ENCODE measurements at regions not wholly inside any gene's neighbourhood (a gene's known extent, or its start where the extent isn't known, plus 50 kb on each side); places are given as distances from the start of the nearest gene placed in this dataset.

DNA sequence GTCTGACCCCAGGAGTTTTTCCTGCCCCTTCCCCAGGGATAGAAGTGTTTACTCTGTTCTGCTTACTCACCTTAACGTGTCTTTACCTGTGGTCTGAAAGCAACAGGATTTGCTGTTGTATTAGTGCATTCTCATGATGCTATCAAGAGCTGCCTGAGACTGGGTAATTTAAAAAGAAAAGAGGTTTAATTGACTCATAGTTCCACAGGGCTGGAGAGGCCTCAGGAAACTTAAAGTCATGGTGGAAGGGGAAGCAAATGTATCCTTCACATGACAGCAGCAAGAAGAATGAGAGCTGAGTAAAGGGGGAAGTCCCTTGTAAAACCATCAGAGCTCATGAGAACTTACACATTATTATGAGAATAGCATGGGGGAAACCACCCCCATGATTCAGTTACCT lies 240.4 kb downstream of the SNAPC1 start:
- no peak overlapping the region; the same call in 1 of the 2 replicates for H3K4me2 ChIP-seq (ENCODE audit: low read depth, low read length)
- H4K8ac ChIP-seq (ENCODE audit: low read depth in 2 of 2, low read length in 2 of 2), result peak overlapping the region; percentile 20 to 78; a peak in 2 of 4 replicates
- H2BK5ac ChIP-seq (ENCODE audit: low read depth, low read length, poor library complexity, severe bottlenecking), result peak overlapping the region; percentile 89
- peak overlapping the region; percentile 78 for H2BK120ac ChIP-seq (ENCODE audit: low read depth, low read length)
- peak; percentile 55 for DNase-seq
- peak overlapping the region; percentile 72; the same call in 1 of the 2 replicates for H2BK20ac ChIP-seq (ENCODE audit: low read depth, low read length)
- peak overlapping the region; percentile 37; the same call in 1 of the 2 replicates for H3K18ac ChIP-seq (ENCODE audit: low read depth, low read length)
- H2AFZ ChIP-seq (replicated peaks; ENCODE audit: low read length, poor library complexity), result no peak overlapping the region
- no peaks in the 10 kb centered on the region for H4K20me1 ChIP-seq (ENCODE audit: insufficient read depth, low read length)
- no peak overlapping the region for H3K9ac ChIP-seq (ENCODE audit: low read depth, low read length)
- no peak overlapping the region for H2AK9ac ChIP-seq (replicated peaks; ENCODE audit: low read depth, low read length, poor library complexity)
- H3K56ac ChIP-seq (ENCODE audit: extremely low read depth, insufficient read depth, low read length), result no peak overlapping the region
- no peak overlapping the region for H3K4me3 ChIP-seq (ENCODE audit: insufficient read depth, low read depth, low read length)
- peak overlapping the region; percentile 60; the same call in 1 of the 2 replicates for H3K14ac ChIP-seq (replicated peaks; ENCODE audit: low read depth, low read length)
- peaks cover 0 to 15% of the 10 kb centered on the region in 2 experiments; a peak in 1 of 4 replicates for H3K79me1 ChIP-seq (ENCODE audit: low read depth in 1 of 2, low read length in 2 of 2)
- H3K27ac ChIP-seq (ENCODE audit: insufficient read depth, low read length), result no peak overlapping the region
- intact Hi-C loops (cut with micrococcal nuclease), result no loop called here
- peak overlapping the region; percentile 63; the same call in 1 of the 2 replicates for H2AK5ac ChIP-seq (ENCODE audit: low read depth, low read length)
- ATAC-seq (ENCODE audit: low read depth), result no peak
- H3K27me3 ChIP-seq (ENCODE audit: control insufficient read depth, insufficient read depth, low read length), result no peaks in the 10 kb centered on the region
- H3K4me1 ChIP-seq (ENCODE audit: control insufficient read depth, insufficient read depth, low read length), result peaks cover 4% of the 10 kb centered on the region; the same call in 1 of the 2 replicates
- CTCF ChIA-PET, result no interaction called here
- 0 out of 2 replicates have a peak, but pooled peaks cover 3% of the 10 kb centered on the region for H3K9me1 ChIP-seq (ENCODE audit: insufficient read depth, low read length)
- no peaks in the 10 kb centered on the region for H3K36me3 ChIP-seq (ENCODE audit: control insufficient read depth, insufficient read depth, low read length)
- BruUV-seq (replicated peaks), result no TSS peak
- WGBS, 2 experiments (ENCODE audit: extremely low coverage in 2 of 2, insufficient read length in 1 of 2), result no CpG with 5 or more reads among the region's 1 CpG
- peak overlapping the region; percentile 49 for H3K4ac ChIP-seq (ENCODE audit: low read depth, low read length)
- H2BK15ac ChIP-seq (ENCODE audit: low read depth, low read length), result no peak overlapping the region; the same call in 2 of the 3 replicates
- TF ChIP-seq FOS (IDR thresholded peaks at IDR 0.05; ENCODE audit: low read depth, low read length) (no peak), MAZ (IDR thresholded peaks at IDR 0.05; ENCODE audit: borderline replicate concordance, low read depth, low read length) (no peak), RFX5 (IDR thresholded peaks at IDR 0.05; ENCODE audit: low read depth, low read length) (no peak), POLR2A (IDR thresholded peaks at IDR 0.05; ENCODE audit: low read depth, low read length) (no peak), MAFK (IDR thresholded peaks at IDR 0.05; ENCODE audit: low read depth, low read length) (no peak), MXI1 (IDR thresholded peaks at IDR 0.05; ENCODE audit: borderline replicate concordance, low read depth, low read length) (no peak), NFE2L2 (IDR thresholded peaks at IDR 0.05; ENCODE audit: low read depth, low read length) (no peak), RAD21 (IDR thresholded peaks at IDR 0.05; ENCODE audit: low read length) (no peak), RCOR1 (IDR thresholded peaks at IDR 0.05; ENCODE audit: insufficient replicate concordance, low read length) (no peak), SMC3 (IDR thresholded peaks at IDR 0.05; ENCODE audit: low read depth, low read length) (no peak), CHD1 (IDR thresholded peaks at IDR 0.05; ENCODE audit: low read depth, low read length) (no peak), BHLHE40 (IDR thresholded peaks at IDR 0.05; ENCODE audit: low read depth, low read length) (no peak), CEBPB (IDR thresholded peaks at IDR 0.05; ENCODE audit: low read depth, low read length) (no peak)
- TF ChIP-seq, protein P1, sequence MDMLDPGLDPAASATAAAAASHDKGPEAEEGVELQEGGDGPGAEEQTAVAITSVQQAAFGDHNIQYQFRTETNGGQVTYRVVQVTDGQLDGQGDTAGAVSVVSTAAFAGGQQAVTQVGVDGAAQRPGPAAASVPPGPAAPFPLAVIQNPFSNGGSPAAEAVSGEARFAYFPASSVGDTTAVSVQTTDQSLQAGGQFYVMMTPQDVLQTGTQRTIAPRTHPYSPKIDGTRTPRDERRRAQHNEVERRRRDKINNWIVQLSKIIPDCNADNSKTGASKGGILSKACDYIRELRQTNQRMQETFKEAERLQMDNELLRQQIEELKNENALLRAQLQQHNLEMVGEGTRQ (IDR thresholded peaks at IDR 0.05; ENCODE audit: low read depth, low read length), result no peak
- TF ChIP-seq, protein P2, sequence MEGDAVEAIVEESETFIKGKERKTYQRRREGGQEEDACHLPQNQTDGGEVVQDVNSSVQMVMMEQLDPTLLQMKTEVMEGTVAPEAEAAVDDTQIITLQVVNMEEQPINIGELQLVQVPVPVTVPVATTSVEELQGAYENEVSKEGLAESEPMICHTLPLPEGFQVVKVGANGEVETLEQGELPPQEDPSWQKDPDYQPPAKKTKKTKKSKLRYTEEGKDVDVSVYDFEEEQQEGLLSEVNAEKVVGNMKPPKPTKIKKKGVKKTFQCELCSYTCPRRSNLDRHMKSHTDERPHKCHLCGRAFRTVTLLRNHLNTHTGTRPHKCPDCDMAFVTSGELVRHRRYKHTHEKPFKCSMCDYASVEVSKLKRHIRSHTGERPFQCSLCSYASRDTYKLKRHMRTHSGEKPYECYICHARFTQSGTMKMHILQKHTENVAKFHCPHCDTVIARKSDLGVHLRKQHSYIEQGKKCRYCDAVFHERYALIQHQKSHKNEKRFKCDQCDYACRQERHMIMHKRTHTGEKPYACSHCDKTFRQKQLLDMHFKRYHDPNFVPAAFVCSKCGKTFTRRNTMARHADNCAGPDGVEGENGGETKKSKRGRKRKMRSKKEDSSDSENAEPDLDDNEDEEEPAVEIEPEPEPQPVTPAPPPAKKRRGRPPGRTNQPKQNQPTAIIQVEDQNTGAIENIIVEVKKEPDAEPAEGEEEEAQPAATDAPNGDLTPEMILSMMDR (conservative IDR thresholded peaks at IDR 0.05; ENCODE audit: low read depth, low read length), result no peak
- TF ChIP-seq, protein P3, sequence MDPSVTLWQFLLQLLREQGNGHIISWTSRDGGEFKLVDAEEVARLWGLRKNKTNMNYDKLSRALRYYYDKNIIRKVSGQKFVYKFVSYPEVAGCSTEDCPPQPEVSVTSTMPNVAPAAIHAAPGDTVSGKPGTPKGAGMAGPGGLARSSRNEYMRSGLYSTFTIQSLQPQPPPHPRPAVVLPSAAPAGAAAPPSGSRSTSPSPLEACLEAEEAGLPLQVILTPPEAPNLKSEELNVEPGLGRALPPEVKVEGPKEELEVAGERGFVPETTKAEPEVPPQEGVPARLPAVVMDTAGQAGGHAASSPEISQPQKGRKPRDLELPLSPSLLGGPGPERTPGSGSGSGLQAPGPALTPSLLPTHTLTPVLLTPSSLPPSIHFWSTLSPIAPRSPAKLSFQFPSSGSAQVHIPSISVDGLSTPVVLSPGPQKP (IDR thresholded peaks at IDR 0.05; ENCODE audit: borderline replicate concordance, low read depth, low read length), result no peak
- peak overlapping the region; percentile 31; the same call in 1 of the 2 replicates for H4K91ac ChIP-seq (ENCODE audit: insufficient read depth, low read depth, low read length)
- POLR2A ChIA-PET (ENCODE audit: unreplicated experiment), result no interaction called here
- H3K9me3 ChIP-seq (ENCODE audit: control insufficient read depth, insufficient read depth, low read length), result no peaks in the 10 kb centered on the region
- H3K23ac ChIP-seq (ENCODE audit: low read depth, low read length), result peak overlapping the region; percentile 36; the same call in 1 of the 2 replicates
- dilution Hi-C loops (cut with HindIII; ENCODE audit: low sequenced_read_pairs, unreplicated experiment), result no loop called here
- H4K5ac ChIP-seq (ENCODE audit: low read depth, low read length), result peak overlapping the region; percentile 9; the same call in 1 of the 2 replicates
- in situ Hi-C loops (cut with MboI; ENCODE audit: low sequenced_read_pairs), result no loop called here

All from IMR-90 (cell line).